GM23338 (cell line): ENCODE measurements at regions not wholly inside any gene's neighbourhood (a gene's known extent, or its start where the extent isn't known, plus 50 kb on each side); places are given as distances from the start of the nearest gene placed in this dataset.

Experiments
- CREB1 ChIP-seq: fragments of 250-450 bp; sonication (Bioruptor Pico); IDR thresholded peaks from 2 replicates; pipeline ENCODE4 v1.5.0; 2020; ENCODE audit warnings: low read depth, mild to moderate bottlenecking, moderate library complexity
- CTCF ChIP-seq, 2 experiments: fragments of 200-600 bp in 1 of 2; sonication (generic) in 1 of 2; conservative IDR thresholded peaks; 2 replicates each; pipeline versions ENCODE4 v1.5.1 to v1.6.1; 2016 to 2017; ENCODE audit warnings: antibody characterized with exemption in 2 of 2, low read depth in 2 of 2, mild to moderate bottlenecking in 2 of 2, moderate library complexity in 1 of 2
- EZH2 ChIP-seq: fragments of 200-600 bp; sonication (generic); IDR thresholded peaks from one replicate; pipeline ENCODE4 v1.8.0; 2017; ENCODE audit warnings: antibody characterized with exemption, mild to moderate bottlenecking, low read depth; ENCODE audit not compliant: unreplicated experiment
- NANOG ChIP-seq: IDR thresholded peaks from 2 replicates; pipeline ENCODE4 v1.6.1; 2016; ENCODE audit warnings: antibody characterized with exemption, borderline replicate concordance
- POLR2AphosphoS5 ChIP-seq: IDR thresholded peaks from 2 replicates; pipeline ENCODE4 v1.6.1; 2016; ENCODE audit warnings: antibody characterized with exemption, low read depth
- REST ChIP-seq: IDR thresholded peaks from one replicate; pipeline ENCODE4 v1.6.1; 2018; ENCODE audit warnings: antibody characterized with exemption; ENCODE audit not compliant: unreplicated experiment

GRCh38 chr19:28582796-28583195 lies 630.2 kb downstream of the UQCRFS1 start:
- TF ChIP-seq POLR2AphosphoS5 (no peak), CTCF (conservative IDR thresholded peaks at IDR 0.05; ENCODE audit: low read depth in 2 of 2) (no peak), EZH2 (no peak), NANOG (no peak), CREB1 (CRISPR knock-in tag) (no peak), REST (no peak)
